ENCODE measurements at regions not wholly inside any gene's neighbourhood (a gene's known extent, or its start where the extent isn't known, plus 50 kb on each side); places are given as distances from the start of the nearest gene placed in this dataset.

DNA sequence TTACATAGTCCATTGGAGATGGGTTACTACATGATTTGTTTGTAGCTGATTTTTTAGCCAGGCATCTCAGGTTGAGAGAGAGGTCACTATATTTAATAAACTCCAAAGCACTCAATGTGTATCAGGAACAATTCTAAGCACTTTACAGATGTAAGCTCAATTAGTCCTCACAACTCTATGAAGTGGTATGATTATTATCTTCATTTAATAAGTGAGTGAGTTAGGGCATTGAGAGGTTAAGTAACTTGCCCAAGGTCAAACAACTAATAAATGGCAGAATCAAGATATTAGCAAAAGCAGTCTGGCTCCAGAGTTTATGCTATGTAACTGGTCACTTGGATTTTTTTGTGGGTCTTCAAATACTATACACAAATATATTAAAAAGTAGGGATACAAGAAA lies 56.3 kb upstream of the ABI3BP start:
- no peaks in the 10 kb centered on the region for H3K9me3 ChIP-seq
- FAIRE-seq = no peak
- no peak overlapping the region for H3K4me3 ChIP-seq
- H3K27ac ChIP-seq = no peak overlapping the region
- ChIA-PET CTCF (interaction anchor here (0.5 to 1.1 kb wide), 4 partner anchors 8 to 308 kb away, joined by 3 read pairs; no protein-coding TSS in a partner anchor), POLR2A (no interaction called here)
- no peaks in the 10 kb centered on the region for H3K4me1 ChIP-seq
- TF ChIP-seq ZFP36 (IDR thresholded peaks at IDR 0.05; ENCODE audit: borderline replicate concordance, partially characterized antibody) (no peak), TP53 (CRISPR knock-in tag; IDR thresholded peaks at IDR 0.05) (no peak), HOXB13 (CRISPR knock-in tag; IDR thresholded peaks at IDR 0.05; ENCODE audit: low read depth) (no peak), FOSL2 (IDR thresholded peaks at IDR 0.05) (no peak), FOSL2 (CRISPR knock-in tag; IDR thresholded peaks at IDR 0.05) (no peak), HDAC2 (IDR thresholded peaks at IDR 0.05) (no peak), HOXB5 (CRISPR knock-in tag; IDR thresholded peaks at IDR 0.05) (no peak), KDM1A (IDR thresholded peaks at IDR 0.05; ENCODE audit: low read depth) (no peak)
- TF ChIP-seq, protein P1, sequence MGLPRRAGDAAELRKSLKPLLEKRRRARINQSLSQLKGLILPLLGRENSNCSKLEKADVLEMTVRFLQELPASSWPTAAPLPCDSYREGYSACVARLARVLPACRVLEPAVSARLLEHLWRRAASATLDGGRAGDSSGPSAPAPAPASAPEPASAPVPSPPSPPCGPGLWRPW (IDR thresholded peaks at IDR 0.05) = no peak
- TF ChIP-seq, protein P2, sequence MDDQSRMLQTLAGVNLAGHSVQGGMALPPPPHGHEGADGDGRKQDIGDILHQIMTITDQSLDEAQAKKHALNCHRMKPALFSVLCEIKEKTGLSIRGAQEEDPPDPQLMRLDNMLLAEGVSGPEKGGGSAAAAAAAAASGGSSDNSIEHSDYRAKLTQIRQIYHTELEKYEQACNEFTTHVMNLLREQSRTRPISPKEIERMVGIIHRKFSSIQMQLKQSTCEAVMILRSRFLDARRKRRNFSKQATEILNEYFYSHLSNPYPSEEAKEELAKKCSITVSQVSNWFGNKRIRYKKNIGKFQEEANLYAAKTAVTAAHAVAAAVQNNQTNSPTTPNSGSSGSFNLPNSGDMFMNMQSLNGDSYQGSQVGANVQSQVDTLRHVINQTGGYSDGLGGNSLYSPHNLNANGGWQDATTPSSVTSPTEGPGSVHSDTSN (IDR thresholded peaks at IDR 0.05) = no peak
- TF ChIP-seq, protein P3, sequence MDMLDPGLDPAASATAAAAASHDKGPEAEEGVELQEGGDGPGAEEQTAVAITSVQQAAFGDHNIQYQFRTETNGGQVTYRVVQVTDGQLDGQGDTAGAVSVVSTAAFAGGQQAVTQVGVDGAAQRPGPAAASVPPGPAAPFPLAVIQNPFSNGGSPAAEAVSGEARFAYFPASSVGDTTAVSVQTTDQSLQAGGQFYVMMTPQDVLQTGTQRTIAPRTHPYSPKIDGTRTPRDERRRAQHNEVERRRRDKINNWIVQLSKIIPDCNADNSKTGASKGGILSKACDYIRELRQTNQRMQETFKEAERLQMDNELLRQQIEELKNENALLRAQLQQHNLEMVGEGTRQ (IDR thresholded peaks at IDR 0.05) = no peak
- DNase-seq (ENCODE audit: low read depth in 1 of 2, low spot score in 1 of 2) = no peak
- no peak overlapping the region for H3K4me2 ChIP-seq
- ATAC-seq = no peak

DNA sequence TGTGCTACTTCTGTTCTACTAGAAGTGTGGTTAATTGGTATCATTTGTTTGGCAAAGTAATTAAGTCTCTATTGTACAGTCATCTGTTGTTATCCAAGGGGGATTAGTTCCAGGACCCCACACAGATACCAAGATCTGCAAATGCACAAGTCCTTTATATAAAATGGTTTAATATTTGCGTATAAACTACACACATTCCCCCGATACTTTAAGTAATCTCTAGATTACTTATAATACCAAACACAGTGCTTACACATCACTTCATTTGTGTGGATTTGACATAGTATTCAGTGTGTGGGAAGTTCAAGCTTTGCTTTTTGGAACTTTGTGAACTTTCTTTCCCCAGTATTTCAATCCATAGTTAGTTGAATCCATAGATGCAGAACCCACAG lies 50.5 kb upstream of the ABI3BP start:
- POLR2A ChIA-PET = no interaction called here
- whole genome bisulfite sequencing (ENCODE audit: missing lambda C conversion rate) = 91% methylated on average over 2 of the region's 2 CpGs
- H3K4me3 ChIP-seq = no peak overlapping the region
- no peak for ATAC-seq
- no peak overlapping the region; a peak in 1 of 6 replicates for H3K27ac ChIP-seq
- TF ChIP-seq POLR2A (IDR thresholded peaks at IDR 0.05; ENCODE audit: low read length) (no peak), PHF8 (IDR thresholded peaks at IDR 0.05; ENCODE audit: borderline replicate concordance, low read depth) (no peak), EHF (CRISPR knock-in tag; IDR thresholded peaks at IDR 0.05) (no peak), CEBPB (IDR thresholded peaks at IDR 0.05) (no peak), ZSCAN20 (CRISPR knock-in tag; IDR thresholded peaks at IDR 0.05) (no peak), HEYL (CRISPR knock-in tag; IDR thresholded peaks at IDR 0.05) (no peak), CHD4 (IDR thresholded peaks at IDR 0.05; ENCODE audit: borderline replicate concordance) (no peak), EP300 (IDR thresholded peaks at IDR 0.05) (no peak), NR3C1 (IDR thresholded peaks at IDR 0.05) (no peak), EHMT2 (IDR thresholded peaks at IDR 0.05; ENCODE audit: low read depth) (no peak), HOXA7 (CRISPR knock-in tag; IDR thresholded peaks at IDR 0.05) (no peak), SREBF2 (IDR thresholded peaks at IDR 0.05) (no peak)
- TF ChIP-seq, protein P4, sequence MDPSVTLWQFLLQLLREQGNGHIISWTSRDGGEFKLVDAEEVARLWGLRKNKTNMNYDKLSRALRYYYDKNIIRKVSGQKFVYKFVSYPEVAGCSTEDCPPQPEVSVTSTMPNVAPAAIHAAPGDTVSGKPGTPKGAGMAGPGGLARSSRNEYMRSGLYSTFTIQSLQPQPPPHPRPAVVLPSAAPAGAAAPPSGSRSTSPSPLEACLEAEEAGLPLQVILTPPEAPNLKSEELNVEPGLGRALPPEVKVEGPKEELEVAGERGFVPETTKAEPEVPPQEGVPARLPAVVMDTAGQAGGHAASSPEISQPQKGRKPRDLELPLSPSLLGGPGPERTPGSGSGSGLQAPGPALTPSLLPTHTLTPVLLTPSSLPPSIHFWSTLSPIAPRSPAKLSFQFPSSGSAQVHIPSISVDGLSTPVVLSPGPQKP (IDR thresholded peaks at IDR 0.05; ENCODE audit: low read depth, low read length) = no peak
- TF ChIP-seq, protein P1 (IDR thresholded peaks at IDR 0.05) = no peak
- H3K9me3 ChIP-seq = no peaks in the 10 kb centered on the region
- CTCF ChIA-PET = interaction anchor here (1.1 to 1.2 kb wide), 2 partner anchors 16 to 157 kb away, joined by 3 to 5 read pairs; no protein-coding TSS in a partner anchor
- H3K4me1 ChIP-seq = no peaks in the 10 kb centered on the region
- H3K4me2 ChIP-seq = no peak overlapping the region
- DNase-seq (ENCODE audit: low read depth in 1 of 2, low spot score in 1 of 2) = no peak
- no peak for FAIRE-seq
